ENCODE measurements at regions not wholly inside any gene's neighbourhood (a gene's known extent, or its start where the extent isn't known, plus 50 kb on each side); places are given as distances from the start of the nearest gene placed in this dataset.

DNA sequence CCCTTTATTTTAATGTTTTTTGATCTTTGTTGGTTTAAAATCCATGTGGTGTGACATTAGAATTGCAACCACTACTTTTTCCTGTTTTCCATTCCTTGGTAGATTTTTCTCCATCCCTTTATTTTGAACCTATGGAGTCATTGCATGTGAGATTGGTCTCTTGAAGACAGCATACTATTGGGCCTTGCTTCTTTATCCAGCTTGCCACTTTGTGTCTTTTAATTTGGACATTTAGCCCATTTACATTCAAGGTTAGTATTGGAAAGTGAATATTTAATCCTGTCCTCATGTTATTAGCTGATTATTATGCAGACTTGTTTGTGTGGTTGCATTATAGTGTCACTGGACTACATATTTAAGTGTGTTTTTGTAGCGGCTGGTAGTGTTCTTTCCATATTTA is 782.9 kb downstream of the SLC4A3 start:
- TF ChIP-seq POLR2AphosphoS5 (IDR thresholded peaks at IDR 0.05; ENCODE audit: insufficient read depth in 1 of 2, low read depth in 1 of 2): no peak
- TF ChIP-seq, protein P1, sequence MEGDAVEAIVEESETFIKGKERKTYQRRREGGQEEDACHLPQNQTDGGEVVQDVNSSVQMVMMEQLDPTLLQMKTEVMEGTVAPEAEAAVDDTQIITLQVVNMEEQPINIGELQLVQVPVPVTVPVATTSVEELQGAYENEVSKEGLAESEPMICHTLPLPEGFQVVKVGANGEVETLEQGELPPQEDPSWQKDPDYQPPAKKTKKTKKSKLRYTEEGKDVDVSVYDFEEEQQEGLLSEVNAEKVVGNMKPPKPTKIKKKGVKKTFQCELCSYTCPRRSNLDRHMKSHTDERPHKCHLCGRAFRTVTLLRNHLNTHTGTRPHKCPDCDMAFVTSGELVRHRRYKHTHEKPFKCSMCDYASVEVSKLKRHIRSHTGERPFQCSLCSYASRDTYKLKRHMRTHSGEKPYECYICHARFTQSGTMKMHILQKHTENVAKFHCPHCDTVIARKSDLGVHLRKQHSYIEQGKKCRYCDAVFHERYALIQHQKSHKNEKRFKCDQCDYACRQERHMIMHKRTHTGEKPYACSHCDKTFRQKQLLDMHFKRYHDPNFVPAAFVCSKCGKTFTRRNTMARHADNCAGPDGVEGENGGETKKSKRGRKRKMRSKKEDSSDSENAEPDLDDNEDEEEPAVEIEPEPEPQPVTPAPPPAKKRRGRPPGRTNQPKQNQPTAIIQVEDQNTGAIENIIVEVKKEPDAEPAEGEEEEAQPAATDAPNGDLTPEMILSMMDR (IDR thresholded peaks at IDR 0.05): no peak
